Neural progenitor cell (in vitro differentiated cells): ENCODE measurements at regions not wholly inside any gene's neighbourhood (a gene's known extent, or its start where the extent isn't known, plus 50 kb on each side); places are given as distances from the start of the nearest gene placed in this dataset.

Experiments used
- DNase-seq: peaks from one replicate; pipeline ENCODE4 v3.0.0-alpha.2; 2016; ENCODE audit warnings: low spot score
- H2AFZ ChIP-seq: fragments of 200-600 bp; sonication (generic); replicated peaks from 2 replicates; pipeline ENCODE4 v1.6.1; 2016; ENCODE audit warnings: antibody characterized with exemption
- H3F3A ChIP-seq: fragments of 200-600 bp; sonication (generic); 2 replicates; pipeline ENCODE4 v1.6.1; 2016; ENCODE audit warnings: antibody characterized with exemption, low read depth
- H3K27ac ChIP-seq: fragments of 200-600 bp; sonication (generic); 2 replicates; pipeline ENCODE4 v1.5.1; 2016; ENCODE audit warnings: mild to moderate bottlenecking
- H3K27me3 ChIP-seq: fragments of 200-600 bp; sonication (generic); 2 replicates; pipeline ENCODE4 v1.6.1; 2016; ENCODE audit warnings: mild to moderate bottlenecking, moderate library complexity
- H3K36me3 ChIP-seq: fragments of 200-600 bp; sonication (generic); 2 replicates; pipeline ENCODE4 v1.5.1; 2016
- H3K4me1 ChIP-seq: fragments of 200-600 bp; sonication (generic); 2 replicates; pipeline ENCODE4 v1.6.1; 2016; ENCODE audit warnings: mixed run types
- H3K4me2 ChIP-seq: fragments of 200-600 bp; sonication (generic); 2 replicates; pipeline ENCODE4 v1.6.1; 2016
- H3K4me3 ChIP-seq: fragments of 200-600 bp; sonication (generic); 2 replicates; pipeline ENCODE4 v1.5.1; 2016
- H3K79me2 ChIP-seq: fragments of 200-600 bp; sonication (generic); 2 replicates; pipeline ENCODE4 v1.6.1; 2016; ENCODE audit warnings: low read depth
- H3K9ac ChIP-seq: fragments of 200-600 bp; sonication (generic); 2 replicates; pipeline ENCODE4 v1.6.1; 2016
- H3K9me3 ChIP-seq: fragments of 200-600 bp; sonication (generic); 2 replicates; pipeline ENCODE4 v1.5.1; 2016; ENCODE audit warnings: low read depth
- H4K20me1 ChIP-seq: fragments of 200-600 bp; sonication (generic); 2 replicates; pipeline ENCODE4 v1.6.1; 2016; ENCODE audit warnings: low read depth
- H3K27ac Mint-ChIP-seq: 3 replicates; pipeline ENCODE4 v1.8.0; 2021; ENCODE audit warnings: mixed read lengths
- H3K27me3 Mint-ChIP-seq: 2 replicates; pipeline ENCODE4 v1.8.0; 2022; ENCODE audit warnings: low read depth, mild to moderate bottlenecking, inconsistent platforms, moderate library complexity, mixed read lengths; ENCODE audit not compliant: insufficient read depth
- H3K36me3 Mint-ChIP-seq: 3 replicates; pipeline ENCODE4 v1.8.0; 2021; ENCODE audit warnings: mixed read lengths
- H3K4me1 Mint-ChIP-seq: 3 replicates; pipeline ENCODE4 v1.8.0; 2021; ENCODE audit warnings: mixed read lengths
- H3K4me3 Mint-ChIP-seq: 3 replicates; pipeline ENCODE4 v1.8.0; 2021; ENCODE audit warnings: mild to moderate bottlenecking, moderate library complexity, mixed read lengths
- H3K9me3 Mint-ChIP-seq: 3 replicates; pipeline ENCODE4 v1.8.0; 2020; ENCODE audit warnings: mixed read lengths
- EZH2 ChIP-seq: fragments of 200-600 bp; sonication (generic); IDR thresholded peaks from 2 replicates; pipeline ENCODE4 v1.6.1; 2017; ENCODE audit warnings: antibody characterized with exemption, mild to moderate bottlenecking, moderate library complexity
- EZH2phosphoT487 ChIP-seq: fragments of 200-600 bp; sonication (generic); IDR thresholded peaks from 2 replicates; pipeline ENCODE4 v1.6.1; 2017; ENCODE audit warnings: antibody characterized with exemption
- TF ChIP-seq, protein P1 (sequence below): fragments of 200-600 bp; sonication (generic); IDR thresholded peaks from 2 replicates; pipeline ENCODE4 v1.5.1; 2017; ENCODE audit warnings: antibody characterized with exemption, mild to moderate bottlenecking

DNA sequence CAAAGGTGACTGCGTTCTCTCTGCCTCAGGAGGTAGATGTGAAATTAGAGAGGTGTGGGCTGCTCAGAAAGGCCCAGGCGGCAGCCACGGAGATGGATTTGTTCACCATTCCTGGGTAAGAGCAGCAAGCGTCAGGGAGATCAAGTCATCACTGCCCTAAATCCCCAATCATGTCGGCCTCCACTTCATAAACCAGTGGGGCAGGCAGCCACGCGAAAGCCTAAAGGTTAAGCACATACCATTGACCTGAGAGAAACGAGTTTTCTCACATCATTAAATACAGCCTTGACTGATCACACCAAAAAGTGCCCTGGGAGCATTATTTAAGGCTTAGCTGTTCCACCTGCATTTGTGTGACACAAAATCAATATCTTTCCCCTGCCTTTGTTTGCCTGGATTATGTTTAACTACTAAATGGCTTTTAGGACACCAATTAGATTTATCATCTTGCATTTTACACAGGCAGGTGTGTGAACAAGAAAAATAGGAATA is 50.7 kb upstream of the FOXB1 start:
- Mint-ChIP-seq H3K4me1 (peaks cover 10% of the 10 kb centered on the region), H3K27me3 (peaks cover 3% of the 10 kb centered on the region), H3K4me3 (no peak overlapping the region), H3K9me3 (peaks cover 8% of the 10 kb centered on the region), H3K27ac (no peak overlapping the region), H3K36me3 (peaks cover 2% of the 10 kb centered on the region)
- Histone ChIP-seq H2AFZ (no peak overlapping the region), H3K4me3 (no peak overlapping the region), H3K4me1 (peaks cover 11% of the 10 kb centered on the region), H4K20me1 (no peaks in the 10 kb centered on the region), H3K4me2 (peak overlapping the region; percentile 32), H3F3A (no peaks in the 10 kb centered on the region), H3K79me2 (no peaks in the 10 kb centered on the region), H3K36me3 (no peaks in the 10 kb centered on the region), H3K9ac (no peak overlapping the region), H3K9me3 (no peaks in the 10 kb centered on the region), H3K27ac (no peak overlapping the region), H3K27me3 (no peaks in the 10 kb centered on the region)
- no peak for DNase-seq
- no peak for TF ChIP-seq EZH2
- no peak for TF ChIP-seq EZH2phosphoT487
- TF ChIP-seq, protein P1, sequence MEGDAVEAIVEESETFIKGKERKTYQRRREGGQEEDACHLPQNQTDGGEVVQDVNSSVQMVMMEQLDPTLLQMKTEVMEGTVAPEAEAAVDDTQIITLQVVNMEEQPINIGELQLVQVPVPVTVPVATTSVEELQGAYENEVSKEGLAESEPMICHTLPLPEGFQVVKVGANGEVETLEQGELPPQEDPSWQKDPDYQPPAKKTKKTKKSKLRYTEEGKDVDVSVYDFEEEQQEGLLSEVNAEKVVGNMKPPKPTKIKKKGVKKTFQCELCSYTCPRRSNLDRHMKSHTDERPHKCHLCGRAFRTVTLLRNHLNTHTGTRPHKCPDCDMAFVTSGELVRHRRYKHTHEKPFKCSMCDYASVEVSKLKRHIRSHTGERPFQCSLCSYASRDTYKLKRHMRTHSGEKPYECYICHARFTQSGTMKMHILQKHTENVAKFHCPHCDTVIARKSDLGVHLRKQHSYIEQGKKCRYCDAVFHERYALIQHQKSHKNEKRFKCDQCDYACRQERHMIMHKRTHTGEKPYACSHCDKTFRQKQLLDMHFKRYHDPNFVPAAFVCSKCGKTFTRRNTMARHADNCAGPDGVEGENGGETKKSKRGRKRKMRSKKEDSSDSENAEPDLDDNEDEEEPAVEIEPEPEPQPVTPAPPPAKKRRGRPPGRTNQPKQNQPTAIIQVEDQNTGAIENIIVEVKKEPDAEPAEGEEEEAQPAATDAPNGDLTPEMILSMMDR, result no peak

DNA sequence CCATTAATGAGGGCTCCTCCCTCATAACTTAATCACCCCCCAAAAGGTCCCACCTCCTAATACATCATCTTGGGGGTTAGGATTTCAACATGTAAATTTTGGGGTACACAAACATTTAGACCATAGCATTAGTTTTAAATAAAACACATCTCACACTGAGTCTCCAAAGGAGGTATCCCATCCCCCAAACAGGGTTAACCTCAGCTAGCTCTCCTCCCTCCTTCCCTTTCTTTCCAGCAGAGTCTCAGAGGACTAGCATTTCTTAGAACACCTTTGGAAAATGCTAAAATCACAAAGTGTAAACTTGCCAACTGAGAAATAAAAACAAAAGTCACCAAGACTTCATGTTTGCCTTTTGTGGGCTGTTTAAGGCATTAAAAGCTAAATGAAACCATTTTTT is 51.2 kb upstream of the FOXB1 start:
- TF ChIP-seq, protein P1, result no peak
- no peak for TF ChIP-seq EZH2phosphoT487
- no peak for TF ChIP-seq EZH2
- no peak overlapping the region for H3K27ac Mint-ChIP-seq
- Histone ChIP-seq H3K4me3 (no peak overlapping the region), H3K9me3 (no peaks in the 10 kb centered on the region), H3K27me3 (no peaks in the 10 kb centered on the region), H3K4me1 (peaks cover 11% of the 10 kb centered on the region), H3K36me3 (no peaks in the 10 kb centered on the region), H3K79me2 (no peaks in the 10 kb centered on the region), H3K9ac (no peak overlapping the region), H2AFZ (no peak overlapping the region), H4K20me1 (no peaks in the 10 kb centered on the region), H3K27ac (no peak overlapping the region), H3K4me2 (peak overlapping the region; percentile 32), H3F3A (no peaks in the 10 kb centered on the region)
- no peak overlapping the region for H3K4me3 Mint-ChIP-seq
- H3K27me3 Mint-ChIP-seq, result peaks cover 3% of the 10 kb centered on the region
- H3K9me3 Mint-ChIP-seq, result peaks cover 3% of the 10 kb centered on the region
- no peak for DNase-seq
- peaks cover 10% of the 10 kb centered on the region for H3K4me1 Mint-ChIP-seq
- H3K36me3 Mint-ChIP-seq, result peaks cover 2% of the 10 kb centered on the region

DNA sequence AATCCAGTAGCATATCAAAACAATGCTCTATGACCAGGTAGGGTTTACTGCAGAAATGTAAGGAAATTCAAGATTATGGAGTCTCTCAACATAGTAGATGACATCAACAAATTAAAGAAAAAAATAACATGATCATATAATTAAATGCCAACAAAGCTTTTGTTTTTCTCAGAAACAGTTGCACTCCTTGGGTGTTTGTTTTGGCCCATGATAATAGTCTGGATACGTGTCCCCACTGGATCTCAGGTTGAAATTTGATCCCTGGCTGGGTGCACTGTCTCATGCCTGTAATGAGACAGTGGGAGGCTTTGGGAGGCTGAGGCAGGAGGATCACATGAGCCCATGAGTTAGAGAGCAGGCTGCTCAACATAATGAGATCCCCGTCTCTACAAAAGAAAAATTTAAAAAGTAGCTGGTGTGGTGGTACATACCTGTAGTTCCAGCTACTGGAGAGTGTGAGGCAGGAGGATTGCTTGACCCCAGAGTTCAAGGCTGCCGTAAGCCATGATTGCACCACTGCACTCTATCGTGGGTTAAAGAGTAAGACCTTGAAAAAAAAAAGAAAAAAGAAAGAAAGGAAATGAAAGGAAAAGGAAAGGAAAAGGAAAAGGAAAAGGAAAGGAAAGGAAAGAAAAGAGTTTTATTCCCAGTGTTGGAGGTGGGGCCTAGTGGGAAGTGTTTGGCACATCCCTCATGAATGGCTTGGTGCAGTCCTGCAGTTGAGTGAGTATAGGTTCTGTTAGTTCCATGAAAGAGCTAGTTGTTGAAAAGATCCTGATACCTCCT is 53.3 kb upstream of the FOXB1 start:
- no peak overlapping the region for H2AFZ ChIP-seq
- H3K4me3 ChIP-seq, result no peak overlapping the region
- peaks cover 10% of the 10 kb centered on the region for H3K4me1 Mint-ChIP-seq
- no peak overlapping the region for H3K9ac ChIP-seq
- H3F3A ChIP-seq, result no peaks in the 10 kb centered on the region
- DNase-seq, result no peak
- H3K4me1 ChIP-seq, result peaks cover 15% of the 10 kb centered on the region
- H3K4me3 Mint-ChIP-seq, result no peak overlapping the region
- H3K27me3 ChIP-seq, result no peaks in the 10 kb centered on the region
- no peaks in the 10 kb centered on the region for H3K9me3 Mint-ChIP-seq
- no peaks in the 10 kb centered on the region for H3K36me3 Mint-ChIP-seq
- no peaks in the 10 kb centered on the region for H3K9me3 ChIP-seq
- H3K79me2 ChIP-seq, result no peaks in the 10 kb centered on the region
- H3K36me3 ChIP-seq, result no peaks in the 10 kb centered on the region
- H3K27ac ChIP-seq, result no peak overlapping the region
- H3K4me2 ChIP-seq, result no peak overlapping the region
- peaks cover 3% of the 10 kb centered on the region for H3K27me3 Mint-ChIP-seq
- no peak overlapping the region for H3K27ac Mint-ChIP-seq
- TF ChIP-seq EZH2phosphoT487 (no peak), EZH2 (no peak)
- TF ChIP-seq, protein P1, result no peak
- no peaks in the 10 kb centered on the region for H4K20me1 ChIP-seq
